NCI-H2107 treated with DMSO at 0.1 percent for 48 hours (cell line): ENCODE measurements at regions not wholly inside any gene's neighbourhood (a gene's known extent, or its start where the extent isn't known, plus 50 kb on each side); places are given as distances from the start of the nearest gene placed in this dataset.
A peak's percentile ranks its signal among the peaks of the same experiment; 100 is the strongest.

Source experiments
- DNase-seq: peaks from one replicate; lab custom pipeline; 2025; ENCODE audit not compliant: unreplicated experiment; lab: John Stamatoyannopoulos, UW

- no peak for DNase-seq
Observed at GRCh38 chr10:44769450-44769849, 141.7 kb upstream of the TMEM72 start.

GRCh38 chr10:44771233-44771995 is 139.7 kb upstream of the TMEM72 start:
- DNase-seq, result no peak

GRCh38 chr10:44773565-44773964 is 137.6 kb upstream of the TMEM72 start:
- no peak for DNase-seq

- DNase-seq, result no peak
Observed at GRCh38 chr10:44774676-44775401, 136.3 kb upstream of the TMEM72 start.

- DNase-seq, result no peak
Observed at GRCh38 chr10:44775402-44775741, 135.8 kb upstream of the TMEM72 start.

- no peak for DNase-seq
Observed at GRCh38 chr10:44776181-44776580, 135.0 kb upstream of the TMEM72 start.

- no peak for DNase-seq
Observed at GRCh38 chr10:44779511-44779910, 131.6 kb upstream of the TMEM72 start.

GRCh38 chr10:44780426-44780825 is 130.7 kb upstream of the TMEM72 start:
- no peak for DNase-seq

- DNase-seq, result no peak
Observed at GRCh38 chr10:44781131-44781530, 130.0 kb upstream of the TMEM72 start.

- no peak for DNase-seq
Observed at GRCh38 chr10:44786286-44786850, 124.8 kb upstream of the TMEM72 start.

GRCh38 chr10:44787480-44788075 is 123.6 kb upstream of the TMEM72 start:
- no peak for DNase-seq

- no peak for DNase-seq
Observed at GRCh38 chr10:44788147-44789129, 122.7 kb upstream of the TMEM72 start.

- no peak for DNase-seq
Observed at GRCh38 chr10:44792119-44792775, 118.9 kb upstream of the TMEM72 start.

- no peak for DNase-seq
Observed at GRCh38 chr10:44799966-44800365, 111.2 kb upstream of the TMEM72 start.

GRCh38 chr10:44801383-44802327 is 109.5 kb upstream of the TMEM72 start:
- peak; percentile 32 for DNase-seq

GRCh38 chr10:44803862-44804261 is 107.3 kb upstream of the TMEM72 start:
- DNase-seq, result no peak

- no peak for DNase-seq
Observed at GRCh38 chr10:44804661-44805060, 106.5 kb upstream of the TMEM72 start.

GRCh38 chr10:44805466-44806210 is 105.5 kb upstream of the TMEM72 start:
- DNase-seq, result no peak
